Ureter (tissue), 1 donor: ENCODE measurements at regions not wholly inside any gene's neighbourhood (a gene's known extent, or its start where the extent isn't known, plus 50 kb on each side); places are given as distances from the start of the nearest gene placed in this dataset.
"Not testable (repeated sequence)": the region's sequence is repeated elsewhere in the genome, so short reads cannot be mapped to it uniquely, and the experiment has no call there.

Experiments
- DNase-seq: peaks from one replicate; pipeline ENCODE4 v3.0.0-alpha.2; 2020; ENCODE audit warnings: low spot score
- donor health status: DM: yes; HTN: yes; CAD: no.

GRCh38 chr4:1589098-1589497 lies 95.0 kb downstream of the FAM53A start:
- DNase-seq = no peak

GRCh38 chr4:1588306-1588705 lies 95.8 kb downstream of the FAM53A start:
- DNase-seq = no peak

DNA sequence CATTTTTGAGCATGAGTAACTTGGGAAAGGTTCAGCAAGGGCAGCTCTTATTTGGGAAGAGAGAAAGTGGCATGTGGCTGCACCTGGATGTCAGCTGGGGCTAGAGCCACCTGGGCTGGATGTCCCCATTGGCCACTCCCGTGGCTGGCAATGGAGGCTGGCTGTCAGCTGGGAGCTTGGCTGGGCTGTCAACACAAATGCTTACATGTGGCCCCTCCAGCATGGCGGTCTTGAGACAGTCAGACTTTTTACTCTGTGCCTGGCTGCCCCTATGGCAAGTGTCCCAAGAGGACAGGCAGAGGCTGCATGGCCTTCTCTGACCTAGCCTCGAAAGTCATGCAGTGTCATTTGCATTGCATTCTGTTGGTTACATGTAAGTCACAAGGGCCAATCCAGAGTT lies 99.6 kb downstream of the FAM53A start:
- DNase-seq = no peak

DNA sequence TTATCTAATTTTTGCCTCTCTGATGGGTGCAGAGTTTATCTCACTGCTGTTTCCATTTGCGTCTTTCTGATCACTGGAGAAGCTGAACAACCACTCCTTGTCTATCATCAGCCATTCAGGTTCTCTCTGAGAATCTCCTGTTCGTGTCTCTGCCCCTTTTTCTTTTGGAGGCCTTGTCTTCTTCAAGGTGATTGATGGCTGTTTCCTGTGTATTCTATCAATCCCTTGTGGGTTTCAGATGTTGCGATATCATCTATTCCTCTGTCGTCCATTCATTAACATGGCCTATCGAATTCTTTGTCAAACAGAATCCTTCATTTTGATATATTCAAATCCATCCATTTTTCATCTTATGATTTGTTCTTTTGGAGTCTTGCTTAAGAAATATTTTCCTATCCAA lies 100.3 kb downstream of the FAM53A start:
- no peak for DNase-seq

DNA sequence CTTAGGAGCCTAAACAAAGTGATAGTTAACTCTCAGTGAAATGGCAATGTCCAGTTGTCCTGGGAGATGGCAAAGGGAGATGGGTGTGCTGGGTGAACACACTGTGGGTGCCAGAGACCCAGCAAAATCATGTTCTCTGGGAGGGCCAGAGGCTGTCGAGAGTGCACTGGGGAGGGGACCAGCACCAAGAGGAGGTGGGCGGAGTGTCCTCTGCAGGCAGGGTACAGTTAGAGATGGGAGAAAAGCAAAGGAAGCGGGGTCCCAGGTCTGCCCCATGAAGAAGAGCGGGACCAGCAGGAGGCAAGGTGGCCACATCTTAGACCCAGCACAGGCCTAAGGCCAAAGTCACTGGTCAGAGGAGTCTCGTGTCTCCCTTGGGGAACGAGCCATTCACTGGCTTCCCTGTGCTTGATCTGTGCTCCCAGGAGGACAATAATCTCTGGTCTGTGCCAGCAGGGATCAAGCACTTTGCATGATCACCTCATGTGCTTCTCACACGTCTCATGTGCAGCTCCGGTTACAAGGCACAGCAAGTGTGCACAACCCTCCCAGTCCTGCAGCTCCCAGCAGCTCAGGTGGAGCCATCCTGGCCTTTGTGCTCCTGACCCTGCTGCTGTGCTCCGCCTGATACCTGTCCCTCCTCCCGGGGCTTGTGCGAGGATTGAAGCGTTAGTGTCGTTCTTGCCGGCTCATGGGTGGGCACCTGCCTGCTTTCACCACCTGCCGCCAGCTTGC lies 100.9 kb downstream of the FAM53A start:
- no peak for DNase-seq

DNA sequence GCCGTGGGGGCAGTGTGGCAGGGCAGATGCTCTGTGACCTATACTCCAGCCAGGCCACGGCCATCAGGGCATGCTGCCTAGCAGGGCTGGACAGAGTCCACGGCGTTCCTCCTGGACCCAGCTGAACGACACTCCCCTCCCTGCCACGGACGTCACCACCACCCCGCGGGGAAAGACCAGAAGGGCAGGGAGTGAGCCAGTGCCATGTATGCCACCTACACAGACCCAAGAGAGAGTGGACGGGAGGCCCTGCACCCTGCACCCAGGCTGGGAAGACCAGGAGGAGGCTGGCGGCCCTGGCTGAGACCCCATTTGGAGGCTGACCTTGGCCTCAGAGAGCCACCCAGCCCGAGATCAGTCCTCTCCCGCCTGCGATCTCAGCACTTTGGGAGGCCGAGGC lies 101.9 kb downstream of the FAM53A start:
- DNase-seq = no peak

GRCh38 chr4:1581164-1581894 lies 102.8 kb downstream of the FAM53A start:
- DNase-seq = peak; percentile 93

GRCh38 chr4:1580692-1581012 lies 103.5 kb downstream of the FAM53A start:
- DNase-seq = not testable (repeated sequence)

DNA sequence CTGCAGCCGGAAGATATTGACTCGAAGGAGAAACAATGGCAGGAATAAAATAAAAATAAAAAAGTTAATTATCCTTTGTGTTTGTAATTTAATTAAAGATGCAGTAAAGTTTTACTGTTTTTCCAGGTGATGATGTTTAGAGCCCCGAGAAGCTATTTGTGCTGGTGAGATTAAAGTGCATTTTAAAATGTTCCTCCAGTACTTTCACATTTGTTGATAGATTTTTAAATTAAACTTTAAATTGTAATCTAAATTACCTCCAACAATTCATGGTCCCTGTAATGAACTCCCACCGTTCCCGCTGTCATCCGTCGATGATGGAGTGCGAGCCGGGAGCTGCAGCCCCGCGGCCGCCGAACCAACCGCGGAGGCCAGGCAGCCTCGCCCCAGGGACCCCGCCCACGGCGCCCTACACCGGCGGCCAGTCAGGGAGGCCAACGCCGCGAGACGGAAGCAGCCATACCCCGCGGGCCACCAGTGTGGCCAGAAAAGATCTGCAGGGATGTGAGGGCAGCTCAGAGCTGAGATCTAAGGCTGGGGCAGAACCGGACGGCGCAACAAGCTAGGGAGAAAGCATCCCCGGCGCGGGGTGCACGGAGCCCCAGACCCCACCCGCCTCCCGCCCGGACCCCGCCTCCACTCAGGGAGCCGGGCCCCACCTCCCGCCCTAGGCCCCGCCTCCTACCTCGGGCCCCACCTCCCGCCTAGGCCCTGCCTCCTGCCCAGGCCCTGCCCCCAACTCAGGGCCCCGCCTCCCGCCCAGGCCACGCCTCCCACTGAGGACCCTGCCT lies 104.0 kb downstream of the FAM53A start:
- peak; percentile 94 for DNase-seq

- peak; percentile 83 for DNase-seq
These were observed 104.9 kb downstream of the FAM53A start for GRCh38 chr4:1579001-1579900.

GRCh38 chr4:1578251-1578773 lies 105.8 kb downstream of the FAM53A start:
- no peak for DNase-seq

DNA sequence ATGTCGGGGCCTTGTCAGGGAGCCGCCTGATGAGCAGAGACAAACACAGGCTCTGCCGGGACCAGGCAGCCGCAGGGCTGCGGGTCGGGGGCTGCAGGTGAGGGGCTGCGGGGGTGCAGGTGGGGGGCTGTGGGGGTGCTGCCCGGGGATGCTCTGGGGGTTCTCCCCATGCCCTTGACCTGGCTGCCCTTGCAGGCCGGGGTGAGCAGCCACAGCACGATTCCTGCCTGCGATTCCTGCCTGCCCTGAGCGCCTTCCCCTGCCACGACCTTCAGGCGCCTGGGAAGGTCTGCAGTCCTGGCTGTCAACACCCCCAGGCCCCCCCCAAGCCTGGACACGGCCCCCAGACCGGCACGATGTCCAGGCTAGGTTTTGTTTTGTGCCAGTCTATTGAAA lies 106.3 kb downstream of the FAM53A start:
- no peak for DNase-seq

GRCh38 chr4:1576961-1577821 lies 106.9 kb downstream of the FAM53A start:
- DNase-seq = no peak

- DNase-seq = no peak
These were observed 107.7 kb downstream of the FAM53A start for GRCh38 chr4:1576304-1576960.

GRCh38 chr4:1575418-1576303 lies 108.5 kb downstream of the FAM53A start:
- DNase-seq = no peak

DNA sequence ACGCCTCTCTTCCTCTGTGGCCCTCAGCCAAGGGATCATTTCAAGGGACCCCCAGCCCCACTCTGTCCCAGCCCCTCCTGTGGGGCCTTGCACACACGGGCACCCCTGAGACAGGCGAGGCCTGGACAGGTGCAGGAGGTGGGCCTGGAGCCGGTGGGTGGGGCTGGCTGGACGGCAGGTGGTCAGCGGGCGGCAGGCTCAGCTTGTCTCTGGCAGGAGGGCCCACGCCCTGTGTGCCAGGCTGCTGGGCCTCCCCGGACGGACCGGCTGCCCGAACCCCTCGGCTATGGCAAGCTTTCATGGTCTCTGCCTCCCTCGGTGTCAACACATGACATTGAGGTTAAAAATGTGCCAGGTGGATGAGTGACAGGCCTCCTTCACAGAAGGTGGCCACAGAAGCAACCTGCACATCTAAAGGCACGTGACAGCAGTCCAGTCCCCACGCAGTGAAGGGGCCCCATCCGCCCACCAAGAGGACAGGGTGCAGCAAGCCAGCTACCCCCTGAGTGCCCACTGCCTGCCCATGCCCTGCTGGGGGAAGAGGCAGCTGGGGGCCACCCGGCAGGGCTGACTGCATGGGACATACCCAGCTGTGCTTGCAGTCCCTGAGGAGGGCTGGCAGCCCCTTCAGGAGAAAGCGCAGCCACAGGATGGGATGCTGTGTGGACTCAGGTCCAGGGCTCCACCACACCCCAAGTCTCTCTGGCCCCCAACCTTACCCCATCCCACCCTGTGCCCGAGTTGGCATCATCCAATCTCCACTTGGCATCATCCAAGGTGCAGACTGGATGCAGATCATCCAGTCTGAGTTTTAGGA lies 109.3 kb downstream of the FAM53A start:
- no peak for DNase-seq

GRCh38 chr4:1573830-1574459 lies 110.2 kb downstream of the FAM53A start:
- no peak for DNase-seq
